ENCODE measurements at regions not wholly inside any gene's neighbourhood (a gene's known extent, or its start where the extent isn't known, plus 50 kb on each side); places are given as distances from the start of the nearest gene placed in this dataset.
"Not testable (repeated sequence)": the region's sequence is repeated elsewhere in the genome, so short reads cannot be mapped to it uniquely, and the experiment has no call there.

DNA sequence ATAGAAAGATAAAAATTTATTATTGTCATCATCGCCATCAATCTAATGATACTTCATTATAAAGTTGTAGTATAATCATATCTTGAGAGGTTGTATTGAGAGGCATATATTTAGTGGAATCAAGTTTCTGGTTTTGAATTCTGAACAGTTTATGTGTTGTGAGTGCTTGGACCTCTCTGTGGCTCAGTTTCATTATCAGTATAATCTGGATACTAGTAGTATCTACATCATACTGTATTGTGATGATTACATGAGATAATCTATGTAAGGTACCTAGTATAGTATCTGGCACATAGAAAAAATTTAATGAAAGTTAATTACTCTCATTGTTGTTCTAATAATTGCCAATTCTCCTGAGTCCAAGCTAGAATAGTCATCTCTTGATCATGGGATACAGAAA lies 161.2 kb upstream of the UBQLN2 start:
- TF ChIP-seq EZH2phosphoT487 (IDR thresholded peaks at IDR 0.05; ENCODE audit: borderline replicate concordance), result no peak
- no peak for TF ChIP-seq CTCF (conservative IDR thresholded peaks at IDR 0.05; ENCODE audit: low read length)
- H3K4me1 ChIP-seq (ENCODE audit: insufficient read depth, low read length, poor library complexity, severe bottlenecking), result no peaks in the 10 kb centered on the region
- H3K9me2 ChIP-seq (replicated peaks; ENCODE audit: low read depth, low read length), result no peaks in the 10 kb centered on the region
- no peaks in the 10 kb centered on the region for H4K20me1 ChIP-seq (ENCODE audit: insufficient read depth, low read length, poor library complexity, severe bottlenecking)
- no peaks in the 10 kb centered on the region for H3K9me3 ChIP-seq (ENCODE audit: insufficient read depth, low read depth, low read length)
- H3K4me2 ChIP-seq (ENCODE audit: low read depth, low read length, poor library complexity, severe bottlenecking), result no peak overlapping the region
- H3K9ac ChIP-seq (ENCODE audit: low read depth, low read length, poor library complexity, severe bottlenecking), result no peak overlapping the region
- H3K4me3 ChIP-seq (ENCODE audit: low read length, poor library complexity, severe bottlenecking), result no peak overlapping the region
- no peaks in the 10 kb centered on the region for H3K36me3 ChIP-seq (ENCODE audit: insufficient read depth, low read length)
- no peaks in the 10 kb centered on the region for H3F3A ChIP-seq (ENCODE audit: low read depth)
- no peaks in the 10 kb centered on the region for H3K79me2 ChIP-seq (ENCODE audit: insufficient read depth, low read length)
- H2AFZ ChIP-seq (ENCODE audit: low read length), result no peak overlapping the region
- no peaks in the 10 kb centered on the region for H3K27me3 ChIP-seq (ENCODE audit: insufficient read depth, low read length, poor library complexity, severe bottlenecking)

DNA sequence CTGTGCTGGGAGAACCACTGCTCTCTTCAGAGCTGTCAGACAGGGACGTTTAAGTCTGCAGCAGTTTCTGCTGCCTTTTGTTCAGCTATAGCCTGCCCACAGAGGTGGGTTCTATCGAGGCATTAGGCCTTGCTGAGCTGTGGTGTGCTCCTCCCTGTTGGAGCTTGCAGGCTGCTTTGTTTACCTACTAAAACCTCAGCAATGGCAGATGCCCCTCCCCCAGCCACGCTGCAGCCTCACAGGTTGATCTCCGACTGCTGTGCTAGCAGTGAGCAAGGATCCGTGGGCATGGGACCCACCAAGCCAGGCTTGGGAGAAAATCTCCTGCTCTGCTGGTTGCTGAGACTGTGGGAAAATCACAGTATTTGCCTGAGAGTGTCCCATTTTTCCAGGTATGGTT lies 133.8 kb upstream of the UBQLN2 start:
- Histone ChIP-seq H3K9me3 (ENCODE audit: insufficient read depth, low read depth, low read length) (no peaks in the 10 kb centered on the region), H3K36me3 (ENCODE audit: insufficient read depth, low read length) (no peaks in the 10 kb centered on the region), H3F3A (ENCODE audit: low read depth) (no peaks in the 10 kb centered on the region), H3K4me3 (ENCODE audit: low read length, poor library complexity, severe bottlenecking) (no peak overlapping the region), H3K4me1 (ENCODE audit: insufficient read depth, low read length, poor library complexity, severe bottlenecking) (no peaks in the 10 kb centered on the region), H3K4me2 (ENCODE audit: low read depth, low read length, poor library complexity, severe bottlenecking) (no peak overlapping the region), H2AFZ (ENCODE audit: low read length) (no peak overlapping the region), H3K9ac (ENCODE audit: low read depth, low read length, poor library complexity, severe bottlenecking) (no peak overlapping the region), H3K79me2 (ENCODE audit: insufficient read depth, low read length) (no peaks in the 10 kb centered on the region), H4K20me1 (ENCODE audit: insufficient read depth, low read length, poor library complexity, severe bottlenecking) (no peaks in the 10 kb centered on the region), H3K27me3 (ENCODE audit: insufficient read depth, low read length, poor library complexity, severe bottlenecking) (no peaks in the 10 kb centered on the region), H3K9me2 (replicated peaks; ENCODE audit: low read depth, low read length) (no peaks in the 10 kb centered on the region)
- no peak for TF ChIP-seq CTCF (conservative IDR thresholded peaks at IDR 0.05; ENCODE audit: low read length)
- TF ChIP-seq EZH2phosphoT487 (IDR thresholded peaks at IDR 0.05; ENCODE audit: borderline replicate concordance), result no peak

DNA sequence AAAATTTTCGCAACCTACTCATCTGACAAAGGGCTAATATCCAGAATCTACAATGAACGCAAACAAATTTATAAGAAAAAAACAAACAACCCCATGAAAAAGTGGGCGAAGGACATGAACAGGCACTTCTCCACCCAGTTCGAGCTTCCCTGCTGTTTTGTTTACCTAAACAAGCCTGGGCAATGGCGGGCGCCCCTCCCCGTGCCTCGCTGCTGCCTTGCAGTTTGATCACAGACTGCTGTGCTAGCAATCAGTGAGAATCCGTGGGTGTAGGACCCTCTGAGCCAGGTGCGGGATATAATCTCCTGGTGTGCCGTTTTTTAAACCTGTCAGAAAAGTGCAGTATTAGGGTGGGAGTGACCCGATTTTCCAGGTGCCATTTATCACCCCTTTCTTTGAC lies 111.4 kb upstream of the UBQLN2 start:
- not testable (repeated sequence) for H3K9ac ChIP-seq (ENCODE audit: low read depth, low read length, poor library complexity, severe bottlenecking); H3K9me2 ChIP-seq (replicated peaks; ENCODE audit: low read depth, low read length); H3K36me3 ChIP-seq (ENCODE audit: insufficient read depth, low read length); H3K4me3 ChIP-seq (ENCODE audit: low read length, poor library complexity, severe bottlenecking); H3K9me3 ChIP-seq (ENCODE audit: insufficient read depth, low read depth, low read length); H3K4me2 ChIP-seq (ENCODE audit: low read depth, low read length, poor library complexity, severe bottlenecking); H3K4me1 ChIP-seq (ENCODE audit: insufficient read depth, low read length, poor library complexity, severe bottlenecking); H3K27me3 ChIP-seq (ENCODE audit: insufficient read depth, low read length, poor library complexity, severe bottlenecking); H3F3A ChIP-seq (ENCODE audit: low read depth); H4K20me1 ChIP-seq (ENCODE audit: insufficient read depth, low read length, poor library complexity, severe bottlenecking); H3K79me2 ChIP-seq (ENCODE audit: insufficient read depth, low read length); H2AFZ ChIP-seq (ENCODE audit: low read length)

DNA sequence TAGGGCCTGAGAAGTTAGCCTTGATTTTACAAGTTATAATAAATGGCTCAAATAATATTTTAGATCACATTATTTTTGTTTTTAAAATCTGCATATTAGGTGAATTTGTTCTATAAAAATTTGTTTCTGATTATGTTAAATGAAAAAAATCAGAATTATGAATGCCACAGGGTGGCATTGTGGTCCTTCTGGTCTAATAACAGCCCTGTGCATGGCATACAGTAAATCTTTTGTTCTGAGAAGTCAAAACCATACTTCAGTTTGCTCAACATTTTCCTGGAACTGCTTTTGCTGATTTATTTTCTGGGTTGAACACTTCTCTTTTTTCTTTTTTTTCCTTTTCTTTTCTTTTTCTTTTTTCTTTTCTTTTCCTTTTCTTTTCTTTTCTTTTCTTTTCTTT lies 101.0 kb upstream of the UBQLN2 start:
- Histone ChIP-seq H3K4me1 (ENCODE audit: insufficient read depth, low read length, poor library complexity, severe bottlenecking) (no peaks in the 10 kb centered on the region), H3K36me3 (ENCODE audit: insufficient read depth, low read length) (no peaks in the 10 kb centered on the region), H3K9me3 (ENCODE audit: insufficient read depth, low read depth, low read length) (no peaks in the 10 kb centered on the region), H3K9me2 (replicated peaks; ENCODE audit: low read depth, low read length) (no peaks in the 10 kb centered on the region), H3F3A (ENCODE audit: low read depth) (no peaks in the 10 kb centered on the region), H3K79me2 (ENCODE audit: insufficient read depth, low read length) (no peaks in the 10 kb centered on the region), H2AFZ (ENCODE audit: low read length) (no peak overlapping the region), H3K27me3 (ENCODE audit: insufficient read depth, low read length, poor library complexity, severe bottlenecking) (no peaks in the 10 kb centered on the region), H3K9ac (ENCODE audit: low read depth, low read length, poor library complexity, severe bottlenecking) (no peak overlapping the region), H3K4me3 (ENCODE audit: low read length, poor library complexity, severe bottlenecking) (no peak overlapping the region), H4K20me1 (ENCODE audit: insufficient read depth, low read length, poor library complexity, severe bottlenecking) (no peaks in the 10 kb centered on the region), H3K4me2 (ENCODE audit: low read depth, low read length, poor library complexity, severe bottlenecking) (no peak overlapping the region)
- TF ChIP-seq CTCF (conservative IDR thresholded peaks at IDR 0.05; ENCODE audit: low read length) (no peak), EZH2phosphoT487 (IDR thresholded peaks at IDR 0.05; ENCODE audit: borderline replicate concordance) (no peak)

All from Loucy (cell line).